Suprapubic skin (tissue), 4 donors: ENCODE measurements at regions not wholly inside any gene's neighbourhood (a gene's known extent, or its start where the extent isn't known, plus 50 kb on each side); places are given as distances from the start of the nearest gene placed in this dataset.

Source experiments
- DNase-seq, 2 donors: peaks; one replicate each; pipeline ENCODE4 v3.0.0-alpha.2; 2019; ENCODE audit warnings: low spot score in 2 of 2
- H3K27ac ChIP-seq: fragments of 200-600 bp; sonication (generic); one replicate; pipeline ENCODE4 v1.5.1; 2019
- H3K27me3 ChIP-seq: fragments of 200-600 bp; sonication (generic); one replicate; pipeline ENCODE4 v1.5.1; 2019
- H3K36me3 ChIP-seq: fragments of 200-600 bp; sonication (generic); one replicate; pipeline ENCODE4 v1.5.1; 2019
- H3K4me1 ChIP-seq: fragments of 200-600 bp; sonication (generic); one replicate; pipeline ENCODE4 v1.5.1; 2019
- H3K4me3 ChIP-seq: fragments of 200-600 bp; sonication (generic); one replicate; pipeline ENCODE4 v1.5.1; 2019; ENCODE audit warnings: mild to moderate bottlenecking
- H3K9me3 ChIP-seq: fragments of 200-600 bp; sonication (generic); one replicate; pipeline ENCODE4 v1.5.1; 2019
- CTCF ChIP-seq, 2 donors: fragments of 200-600 bp in 1 of 2; fragments of 450-650 bp in 1 of 2; sonication (generic) in 1 of 2; IDR thresholded peaks; one replicate each; pipeline ENCODE4 v1.5.1; 2016 to 2019; ENCODE audit warnings: antibody characterized with exemption in 2 of 2, mild to moderate bottlenecking in 1 of 2, moderate library complexity in 1 of 2
- EP300 ChIP-seq: sonication (generic); formaldehyde crosslinking; IDR thresholded peaks from one replicate; pipeline ENCODE4 v1.6.1; 2017; ENCODE audit warnings: antibody characterized with exemption
- POLR2A ChIP-seq, 2 donors: fragments of 450-650 bp; IDR thresholded peaks; one replicate each; pipeline ENCODE4 v1.6.1; 2017; ENCODE audit warnings: antibody characterized with exemption in 2 of 2, mild to moderate bottlenecking in 2 of 2, moderate library complexity in 2 of 2
- POLR2AphosphoS5 ChIP-seq, 3 donors: sonication (generic); formaldehyde crosslinking; IDR thresholded peaks; one replicate each; pipeline ENCODE4 v1.6.1; 2017; ENCODE audit warnings: antibody characterized with exemption in 3 of 3
- WGBS: methylation state at CpG from one replicate; pipeline ENCODE4 v1.1.5; 2018; 5-methylcytosine and 5-hydroxymethylcytosine counted together

- Histone ChIP-seq H3K27ac (no peak overlapping the region), H3K9me3 (no peaks in the 10 kb centered on the region), H3K36me3 (no peaks in the 10 kb centered on the region), H3K4me1 (peaks cover 15% of the 10 kb centered on the region), H3K27me3 (no peaks in the 10 kb centered on the region), H3K4me3 (no peak overlapping the region)
- TF ChIP-seq CTCF (IDR thresholded peaks at IDR 0.05), result no peak
- no peak for TF ChIP-seq POLR2AphosphoS5 (IDR thresholded peaks at IDR 0.05)
- TF ChIP-seq POLR2A (IDR thresholded peaks at IDR 0.05), result no peak
- TF ChIP-seq EP300, result no peak
- 85% methylated on average over 11 of the region's 11 CpGs for WGBS
- no peak for DNase-seq
Observed at GRCh38 chr7:25496476-25497368, 268.4 kb upstream of the NPVF start.

GRCh38 chr7:25500393-25500921 lies 272.2 kb upstream of the NPVF start:
- H3K27me3 ChIP-seq, result no peaks in the 10 kb centered on the region
- H3K4me1 ChIP-seq, result peaks cover 13% of the 10 kb centered on the region
- DNase-seq, result no peak
- no peaks in the 10 kb centered on the region for H3K9me3 ChIP-seq
- TF ChIP-seq POLR2A (IDR thresholded peaks at IDR 0.05) (no peak), CTCF (IDR thresholded peaks at IDR 0.05) (no peak)
- 64% methylated on average over 4 of the region's 4 CpGs for whole genome bisulfite sequencing
- H3K4me3 ChIP-seq, result no peak overlapping the region
- H3K36me3 ChIP-seq, result no peaks in the 10 kb centered on the region
- no peak overlapping the region for H3K27ac ChIP-seq

GRCh38 chr7:25503306-25503705 lies 275.0 kb upstream of the NPVF start:
- no peak for DNase-seq
- H3K9me3 ChIP-seq, result no peaks in the 10 kb centered on the region
- H3K4me3 ChIP-seq, result no peak overlapping the region
- whole genome bisulfite sequencing, result 69% methylated on average over 2 of the region's 2 CpGs
- H3K27me3 ChIP-seq, result no peaks in the 10 kb centered on the region
- H3K36me3 ChIP-seq, result no peaks in the 10 kb centered on the region
- H3K4me1 ChIP-seq, result no peaks in the 10 kb centered on the region
- H3K27ac ChIP-seq, result no peak overlapping the region
- TF ChIP-seq POLR2AphosphoS5 (IDR thresholded peaks at IDR 0.05) (no peak), EP300 (no peak), POLR2A (IDR thresholded peaks at IDR 0.05) (no peak), CTCF (IDR thresholded peaks at IDR 0.05) (no peak)

GRCh38 chr7:25512061-25512687 lies 283.9 kb upstream of the NPVF start:
- WGBS, result 75% methylated on average over 5 of the region's 5 CpGs
- Histone ChIP-seq H3K27me3 (no peaks in the 10 kb centered on the region), H3K27ac (no peak overlapping the region), H3K36me3 (no peaks in the 10 kb centered on the region), H3K4me3 (no peak overlapping the region), H3K4me1 (no peaks in the 10 kb centered on the region), H3K9me3 (no peaks in the 10 kb centered on the region)
- TF ChIP-seq POLR2A (IDR thresholded peaks at IDR 0.05) (no peak), POLR2AphosphoS5 (IDR thresholded peaks at IDR 0.05) (no peak), CTCF (IDR thresholded peaks at IDR 0.05) (no peak), EP300 (no peak)
- no peak for DNase-seq

- TF ChIP-seq EP300 (no peak), POLR2AphosphoS5 (IDR thresholded peaks at IDR 0.05) (no peak), CTCF (IDR thresholded peaks at IDR 0.05) (no peak), POLR2A (IDR thresholded peaks at IDR 0.05) (no peak)
- no peaks in the 10 kb centered on the region for H3K9me3 ChIP-seq
- no peaks in the 10 kb centered on the region for H3K36me3 ChIP-seq
- DNase-seq, result no peak
- no peak overlapping the region for H3K27ac ChIP-seq
- H3K27me3 ChIP-seq, result no peaks in the 10 kb centered on the region
- no peak overlapping the region for H3K4me3 ChIP-seq
- 92% methylated on average over 1 of the region's 1 CpG for whole genome bisulfite sequencing
- no peaks in the 10 kb centered on the region for H3K4me1 ChIP-seq
Observed at GRCh38 chr7:25515633-25516275, 287.5 kb upstream of the NPVF start.
